Keratinocyte (primary cell): ENCODE measurements at regions not wholly inside any gene's neighbourhood (a gene's known extent, or its start where the extent isn't known, plus 50 kb on each side); places are given as distances from the start of the nearest gene placed in this dataset.

Experiments
- EZH2 ChIP-seq: IDR thresholded peaks from one replicate; pipeline ENCODE4 v1.6.1; 2012; ENCODE audit warnings: inconsistent platforms, mild to moderate bottlenecking, low read length, moderate library complexity
- TF ChIP-seq, protein P1 (sequence below), 3 experiments: IDR thresholded peaks in 1 of 3; conservative IDR thresholded peaks in 1 of 3; optimal IDR thresholded peaks in 1 of 3; 2 replicates in 2 of 3; 3 replicates in 1 of 3; pipeline versions ENCODE3 to v1.5.1; 2011; ENCODE audit warnings: low read length in 3 of 3, mild to moderate bottlenecking in 3 of 3, moderate library complexity in 2 of 3, control low read depth in 1 of 3, inconsistent platforms in 1 of 3; ENCODE audit not compliant: insufficient read depth in 2 of 3; ENCODE audit errors: extremely low read depth in 1 of 3

DNA sequence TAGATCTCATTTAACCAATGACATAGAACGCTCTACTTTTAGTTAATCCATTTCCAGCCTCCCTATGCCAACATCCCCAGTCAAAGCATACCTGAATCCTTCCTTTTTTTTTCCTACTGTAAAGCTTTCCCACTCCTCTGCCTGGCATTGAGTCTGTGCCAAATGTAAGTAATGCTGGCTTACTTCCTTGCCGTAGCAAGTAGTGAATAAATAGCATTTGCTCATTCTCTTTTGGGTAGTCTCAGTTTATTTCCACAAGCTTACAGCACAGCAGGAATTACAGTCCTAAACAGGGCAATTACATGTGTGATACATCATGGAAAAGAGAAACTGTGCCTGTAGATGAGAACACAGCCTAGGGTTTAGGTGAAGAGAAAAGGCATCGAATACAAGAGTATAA, 352.6 kb upstream of the NEGR1 start:
- TF ChIP-seq, protein P1, sequence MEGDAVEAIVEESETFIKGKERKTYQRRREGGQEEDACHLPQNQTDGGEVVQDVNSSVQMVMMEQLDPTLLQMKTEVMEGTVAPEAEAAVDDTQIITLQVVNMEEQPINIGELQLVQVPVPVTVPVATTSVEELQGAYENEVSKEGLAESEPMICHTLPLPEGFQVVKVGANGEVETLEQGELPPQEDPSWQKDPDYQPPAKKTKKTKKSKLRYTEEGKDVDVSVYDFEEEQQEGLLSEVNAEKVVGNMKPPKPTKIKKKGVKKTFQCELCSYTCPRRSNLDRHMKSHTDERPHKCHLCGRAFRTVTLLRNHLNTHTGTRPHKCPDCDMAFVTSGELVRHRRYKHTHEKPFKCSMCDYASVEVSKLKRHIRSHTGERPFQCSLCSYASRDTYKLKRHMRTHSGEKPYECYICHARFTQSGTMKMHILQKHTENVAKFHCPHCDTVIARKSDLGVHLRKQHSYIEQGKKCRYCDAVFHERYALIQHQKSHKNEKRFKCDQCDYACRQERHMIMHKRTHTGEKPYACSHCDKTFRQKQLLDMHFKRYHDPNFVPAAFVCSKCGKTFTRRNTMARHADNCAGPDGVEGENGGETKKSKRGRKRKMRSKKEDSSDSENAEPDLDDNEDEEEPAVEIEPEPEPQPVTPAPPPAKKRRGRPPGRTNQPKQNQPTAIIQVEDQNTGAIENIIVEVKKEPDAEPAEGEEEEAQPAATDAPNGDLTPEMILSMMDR (optimal IDR thresholded peaks at IDR 0.05 in 1 of 3, IDR thresholded peaks at IDR 0.05 in 1 of 3, conservative IDR thresholded peaks at IDR 0.05 in 1 of 3; ENCODE audit: extremely low read depth in 1 of 3, insufficient read depth in 2 of 3, low read length in 3 of 3), result no peak
- no peak for TF ChIP-seq EZH2
